ENCODE measurements at regions not wholly inside any gene's neighbourhood (a gene's known extent, or its start where the extent isn't known, plus 50 kb on each side); places are given as distances from the start of the nearest gene placed in this dataset.

GRCh38 chr22:47848184-47848920 lies 1085.9 kb downstream of the TBC1D22A start:
- DNase-seq, result no peak

- no peak for DNase-seq
These were observed 1084.9 kb downstream of the TBC1D22A start for GRCh38 chr22:47847131-47847890.

- DNase-seq, result no peak
These were observed 1083.8 kb downstream of the TBC1D22A start for GRCh38 chr22:47846206-47846605.

- DNase-seq, result no peak
These were observed 1079.7 kb downstream of the TBC1D22A start for GRCh38 chr22:47842119-47842518.

- no peak for DNase-seq
These were observed 1078.7 kb downstream of the TBC1D22A start for GRCh38 chr22:47841156-47841555.

- no peak for DNase-seq
These were observed 1077.3 kb downstream of the TBC1D22A start for GRCh38 chr22:47839595-47840227.

GRCh38 chr22:47837703-47838102 lies 1075.3 kb downstream of the TBC1D22A start:
- DNase-seq, result peak in 1 of 2 donors; percentile 5

- DNase-seq, result no peak
These were observed 1074.5 kb downstream of the TBC1D22A start for GRCh38 chr22:47836957-47837356.

GRCh38 chr22:47835726-47836125 lies 1073.3 kb downstream of the TBC1D22A start:
- no peak for DNase-seq

GRCh38 chr22:47826016-47826415 lies 1063.6 kb downstream of the TBC1D22A start:
- DNase-seq, result no peak

- DNase-seq, result no peak
These were observed 1060.0 kb downstream of the TBC1D22A start for GRCh38 chr22:47822422-47822821.

- DNase-seq, result no peak
These were observed 1056.0 kb downstream of the TBC1D22A start for GRCh38 chr22:47818496-47818895.

GRCh38 chr22:47817380-47817779 lies 1054.9 kb downstream of the TBC1D22A start:
- DNase-seq, result no peak

GRCh38 chr22:47816863-47817210 lies 1054.4 kb downstream of the TBC1D22A start:
- no peak for DNase-seq

GRCh38 chr22:47816121-47816862 lies 1053.8 kb downstream of the TBC1D22A start:
- DNase-seq, result no peak

GRCh38 chr22:47814474-47814873 lies 1052.0 kb downstream of the TBC1D22A start:
- no peak for DNase-seq

GRCh38 chr22:47813661-47814060 lies 1051.2 kb downstream of the TBC1D22A start:
- no peak for DNase-seq

GRCh38 chr22:47811971-47812370 lies 1049.5 kb downstream of the TBC1D22A start:
- no peak for DNase-seq

- DNase-seq, result no peak
These were observed 1048.4 kb downstream of the TBC1D22A start for GRCh38 chr22:47810505-47811500.

- DNase-seq, result no peak
These were observed 1046.6 kb downstream of the TBC1D22A start for GRCh38 chr22:47808886-47809620.

- DNase-seq, result no peak
These were observed 1045.8 kb downstream of the TBC1D22A start for GRCh38 chr22:47808236-47808635.

Data from inflammatory macrophage treated with lipopolysaccharide for 1 hour (primary cell).